ENCODE measurements at regions not wholly inside any gene's neighbourhood (a gene's known extent, or its start where the extent isn't known, plus 50 kb on each side); places are given as distances from the start of the nearest gene placed in this dataset.

GRCh38 chr18:8963876-8964275 lies 138.6 kb upstream of the NDUFV2 start:
- TF ChIP-seq CTCF (conservative IDR thresholded peaks at IDR 0.05; ENCODE audit: low read length), result no peak
- TF ChIP-seq EZH2phosphoT487 (IDR thresholded peaks at IDR 0.05; ENCODE audit: borderline replicate concordance), result no peak
